OCI-LY7 (cell line): ENCODE measurements at regions not wholly inside any gene's neighbourhood (a gene's known extent, or its start where the extent isn't known, plus 50 kb on each side); places are given as distances from the start of the nearest gene placed in this dataset.

Source experiments
- EZH2phosphoT487 ChIP-seq: fragments of 200-600 bp; sonication (generic); IDR thresholded peaks from 2 replicates; pipeline ENCODE4 v1.6.1; 2018; ENCODE audit warnings: low read depth, borderline replicate concordance, mild to moderate bottlenecking, mixed run types, antibody characterized with exemption, low read length, moderate library complexity, mixed read lengths
- TF ChIP-seq, protein P1 (sequence below): fragments of 200-600 bp; sonication (generic); conservative IDR thresholded peaks from 2 replicates; pipeline ENCODE4 v1.5.1; 2014; ENCODE audit warnings: mild to moderate bottlenecking, antibody characterized with exemption, low read length, moderate library complexity, mixed read lengths

DNA sequence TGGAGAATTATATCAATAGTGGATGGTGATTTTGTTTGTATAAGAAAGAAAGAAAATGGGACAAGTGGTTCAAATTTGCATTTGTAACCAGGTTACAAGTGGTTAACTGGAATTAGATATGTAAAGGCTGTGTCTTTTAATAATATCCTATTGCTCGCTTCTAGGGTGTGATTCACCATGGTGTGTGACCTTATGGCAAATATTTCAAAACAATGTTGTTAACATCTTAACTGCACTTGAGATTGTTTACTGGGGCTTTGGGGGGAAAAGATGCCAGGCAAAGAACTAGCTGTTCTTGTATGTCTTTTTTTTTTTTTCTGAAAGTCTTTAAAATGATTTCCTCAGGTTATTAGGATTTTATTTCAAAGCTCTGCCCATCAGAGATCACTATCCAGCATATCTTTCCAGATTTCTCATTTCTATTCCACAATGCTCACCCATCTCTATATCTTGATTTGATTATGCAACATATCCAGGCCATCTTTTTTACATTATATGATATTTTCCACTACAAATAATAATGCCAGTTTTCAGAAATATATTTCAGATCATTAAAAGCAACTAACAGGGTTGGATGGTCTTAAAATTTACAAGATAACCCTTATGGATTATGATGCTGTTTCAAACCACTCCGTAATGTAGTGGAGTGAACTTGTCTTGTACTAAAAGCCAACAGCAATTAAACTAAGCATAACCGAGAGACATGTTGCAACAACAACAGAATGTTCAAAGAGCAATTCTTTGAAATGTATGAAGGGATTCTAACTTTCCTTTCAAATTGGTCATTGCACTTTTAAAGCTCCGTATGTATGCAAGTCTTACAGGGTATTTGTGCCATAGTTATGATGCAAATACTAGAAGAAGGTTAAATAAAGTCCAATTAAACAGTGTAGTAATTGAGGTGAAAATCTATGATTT is 341.5 kb upstream of the ETAA1 start:
- TF ChIP-seq, protein P1, sequence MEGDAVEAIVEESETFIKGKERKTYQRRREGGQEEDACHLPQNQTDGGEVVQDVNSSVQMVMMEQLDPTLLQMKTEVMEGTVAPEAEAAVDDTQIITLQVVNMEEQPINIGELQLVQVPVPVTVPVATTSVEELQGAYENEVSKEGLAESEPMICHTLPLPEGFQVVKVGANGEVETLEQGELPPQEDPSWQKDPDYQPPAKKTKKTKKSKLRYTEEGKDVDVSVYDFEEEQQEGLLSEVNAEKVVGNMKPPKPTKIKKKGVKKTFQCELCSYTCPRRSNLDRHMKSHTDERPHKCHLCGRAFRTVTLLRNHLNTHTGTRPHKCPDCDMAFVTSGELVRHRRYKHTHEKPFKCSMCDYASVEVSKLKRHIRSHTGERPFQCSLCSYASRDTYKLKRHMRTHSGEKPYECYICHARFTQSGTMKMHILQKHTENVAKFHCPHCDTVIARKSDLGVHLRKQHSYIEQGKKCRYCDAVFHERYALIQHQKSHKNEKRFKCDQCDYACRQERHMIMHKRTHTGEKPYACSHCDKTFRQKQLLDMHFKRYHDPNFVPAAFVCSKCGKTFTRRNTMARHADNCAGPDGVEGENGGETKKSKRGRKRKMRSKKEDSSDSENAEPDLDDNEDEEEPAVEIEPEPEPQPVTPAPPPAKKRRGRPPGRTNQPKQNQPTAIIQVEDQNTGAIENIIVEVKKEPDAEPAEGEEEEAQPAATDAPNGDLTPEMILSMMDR: no peak
- TF ChIP-seq EZH2phosphoT487: no peak
